H9 (cell line): ENCODE measurements at regions not wholly inside any gene's neighbourhood (a gene's known extent, or its start where the extent isn't known, plus 50 kb on each side); places are given as distances from the start of the nearest gene placed in this dataset.

Experiments used
- DNase-seq: peaks from one replicate; pipeline ENCODE4 v3.0.0-alpha.2; 2017
- H2AFZ ChIP-seq: one replicate; pipeline ENCODE4 v1.6.1; 2013; ENCODE audit warnings: mild to moderate bottlenecking, low read length, control low read depth, moderate library complexity
- H2AK5ac ChIP-seq: 2 replicates; pipeline ENCODE4 v1.6.1; 2013; ENCODE audit warnings: low read length, control low read depth, mixed read lengths; ENCODE audit not compliant: insufficient read length
- H2BK120ac ChIP-seq: one replicate; pipeline ENCODE4 v1.6.1; 2013; ENCODE audit warnings: low read depth, mild to moderate bottlenecking, low read length, control low read depth, inconsistent platforms; ENCODE audit not compliant: poor library complexity, severe bottlenecking
- H2BK12ac ChIP-seq: 2 replicates; pipeline ENCODE4 v1.6.1; 2013; ENCODE audit warnings: low read length, control low read depth, mixed read lengths, low read depth; ENCODE audit not compliant: insufficient read length
- H2BK15ac ChIP-seq: 2 replicates; pipeline ENCODE4 v1.6.1; 2013; ENCODE audit warnings: low read depth, low read length, control low read depth
- H2BK20ac ChIP-seq: one replicate; pipeline ENCODE4 v1.6.1; 2013; ENCODE audit warnings: low read depth, mild to moderate bottlenecking, low read length, control low read depth, inconsistent platforms; ENCODE audit not compliant: poor library complexity, severe bottlenecking
- H2BK5ac ChIP-seq: 2 replicates; pipeline ENCODE4 v1.6.1; 2013; ENCODE audit warnings: low read length, control low read depth, mixed read lengths; ENCODE audit not compliant: insufficient read length
- H3K14ac ChIP-seq: 2 replicates; pipeline ENCODE4 v1.6.1; 2013; ENCODE audit warnings: low read length, control low read depth; ENCODE audit not compliant: insufficient read depth
- H3K18ac ChIP-seq: 2 replicates; pipeline ENCODE4 v1.6.1; 2013; ENCODE audit warnings: low read depth, mild to moderate bottlenecking, mixed read lengths, low read length, control low read depth; ENCODE audit not compliant: insufficient read length
- H3K23ac ChIP-seq: 2 replicates; pipeline ENCODE4 v1.6.1; 2013; ENCODE audit warnings: low read length, control low read depth, mixed read lengths, low read depth; ENCODE audit not compliant: insufficient read length
- H3K23me2 ChIP-seq: 2 replicates; pipeline ENCODE4 v1.6.1; 2013; ENCODE audit warnings: low read depth, mild to moderate bottlenecking, mixed read lengths, low read length, control low read depth; ENCODE audit not compliant: insufficient read length, poor library complexity, severe bottlenecking
- H3K27ac ChIP-seq: 2 replicates; pipeline ENCODE4 v1.5.1; 2013; ENCODE audit warnings: low read length, control low read depth, mixed read lengths, low read depth; ENCODE audit not compliant: insufficient read length
- H3K27me3 ChIP-seq: 2 replicates; pipeline ENCODE4 v1.6.1; 2013; ENCODE audit warnings: low read length, control low read depth, inconsistent platforms; ENCODE audit not compliant: insufficient read depth
- H3K4ac ChIP-seq: 2 replicates; pipeline ENCODE4 v1.6.1; 2013; ENCODE audit warnings: low read depth, mild to moderate bottlenecking, control low read depth, inconsistent platforms, low read length, moderate library complexity
- H3K4me1 ChIP-seq: 2 replicates; pipeline ENCODE4 v1.6.1; 2013; ENCODE audit warnings: low read length, control low read depth, inconsistent platforms; ENCODE audit not compliant: insufficient read depth
- H3K4me2 ChIP-seq: 2 replicates; pipeline ENCODE4 v1.6.1; 2013; ENCODE audit warnings: low read length, control low read depth, mixed read lengths; ENCODE audit not compliant: insufficient read length, insufficient read depth
- H3K56ac ChIP-seq: 2 replicates; pipeline ENCODE4 v1.6.1; 2013; ENCODE audit warnings: low read depth, mild to moderate bottlenecking, mixed read lengths, low read length, control low read depth; ENCODE audit not compliant: insufficient read length
- H3K79me1 ChIP-seq: 2 replicates; pipeline ENCODE4 v1.6.1; 2013; ENCODE audit warnings: low read depth, mild to moderate bottlenecking, moderate library complexity, low read length, control low read depth, inconsistent platforms; ENCODE audit not compliant: insufficient read depth, poor library complexity, severe bottlenecking
- H3K79me2 ChIP-seq: 2 replicates; pipeline ENCODE4 v1.6.1; 2013; ENCODE audit warnings: low read length, control low read depth, inconsistent platforms; ENCODE audit not compliant: insufficient read depth
- H3K9ac ChIP-seq: 2 replicates; pipeline ENCODE4 v1.6.1; 2013; ENCODE audit warnings: low read length, control low read depth, mixed read lengths; ENCODE audit not compliant: insufficient read length; ENCODE audit errors: extremely low read depth
- H3K9me3 ChIP-seq: one replicate; pipeline ENCODE4 v1.6.1; 2013; ENCODE audit warnings: low read depth, low read length, inconsistent platforms; ENCODE audit not compliant: control insufficient read depth
- H3T11ph ChIP-seq: one replicate; pipeline ENCODE4 v1.6.1; 2013; ENCODE audit warnings: mild to moderate bottlenecking, low read length, control low read depth, inconsistent platforms
- H4K20me1 ChIP-seq: one replicate; pipeline ENCODE4 v1.6.1; 2013; ENCODE audit not compliant: control insufficient read depth, insufficient read length, insufficient read depth
- H4K5ac ChIP-seq: 2 replicates; pipeline ENCODE4 v1.6.1; 2013; ENCODE audit warnings: low read depth, mild to moderate bottlenecking, mixed read lengths, low read length, control low read depth; ENCODE audit not compliant: insufficient read length
- H4K8ac ChIP-seq: replicated peaks from 2 replicates; pipeline ENCODE4 v1.6.1; 2013; ENCODE audit warnings: low read length, control low read depth, mixed read lengths, low read depth; ENCODE audit not compliant: insufficient read length
- H4K91ac ChIP-seq: 2 replicates; pipeline ENCODE4 v1.6.1; 2013; ENCODE audit warnings: low read depth, mild to moderate bottlenecking, moderate library complexity, mixed read lengths, low read length, control low read depth; ENCODE audit not compliant: insufficient read length
- H3K27ac Mint-ChIP-seq, 3 experiments: 2 replicates in 2 of 3; 3 replicates in 1 of 3; pipeline ENCODE4 v1.8.0; 2020 to 2021; ENCODE audit warnings: mixed read lengths in 3 of 3, mild to moderate bottlenecking in 1 of 3, moderate library complexity in 1 of 3
- H3K27me3 Mint-ChIP-seq: 2 replicates; pipeline ENCODE4 v1.8.0; 2021; ENCODE audit warnings: low read depth, mild to moderate bottlenecking, moderate library complexity, mixed read lengths
- H3K36me3 Mint-ChIP-seq, 3 experiments: 2 replicates in 2 of 3; 3 replicates in 1 of 3; pipeline ENCODE4 v1.8.0; 2020 to 2021; ENCODE audit warnings: low read depth in 3 of 3, mixed read lengths in 3 of 3; ENCODE audit not compliant: insufficient read depth in 1 of 3
- H3K4me1 Mint-ChIP-seq, 2 experiments: 2 replicates each; pipeline ENCODE4 v1.8.0; 2020; ENCODE audit warnings: mixed read lengths in 2 of 2
- H3K4me3 Mint-ChIP-seq, 2 experiments: 2 replicates in 1 of 2; 3 replicates in 1 of 2; pipeline ENCODE4 v1.8.0; 2020 to 2021; ENCODE audit warnings: mild to moderate bottlenecking in 2 of 2, mixed read lengths in 2 of 2, moderate library complexity in 1 of 2
- H3K9me3 Mint-ChIP-seq, 2 experiments: 2 replicates in 1 of 2; 3 replicates in 1 of 2; pipeline ENCODE4 v1.8.0; 2020; ENCODE audit warnings: mild to moderate bottlenecking in 2 of 2, mixed read lengths in 2 of 2, moderate library complexity in 1 of 2
- WGBS: extraction: QIAGEN DNeasy Blood & Tissue Kit; methylation state at CpG from one replicate; pipeline ENCODE4 v1.1.7; 2013; ENCODE audit warnings: missing lambda C conversion rate, low lambda C conversion rate, mixed read lengths; ENCODE audit not compliant: insufficient read length; ENCODE audit errors: extremely low coverage; 5-methylcytosine and 5-hydroxymethylcytosine counted together
- TF ChIP-seq, protein P1 (sequence below): fragments of 200-600 bp; sonication (generic); conservative IDR thresholded peaks from 3 replicates; pipeline ENCODE4 v1.8.0; 2021; ENCODE audit warnings: antibody characterized with exemption, mild to moderate bottlenecking

DNA sequence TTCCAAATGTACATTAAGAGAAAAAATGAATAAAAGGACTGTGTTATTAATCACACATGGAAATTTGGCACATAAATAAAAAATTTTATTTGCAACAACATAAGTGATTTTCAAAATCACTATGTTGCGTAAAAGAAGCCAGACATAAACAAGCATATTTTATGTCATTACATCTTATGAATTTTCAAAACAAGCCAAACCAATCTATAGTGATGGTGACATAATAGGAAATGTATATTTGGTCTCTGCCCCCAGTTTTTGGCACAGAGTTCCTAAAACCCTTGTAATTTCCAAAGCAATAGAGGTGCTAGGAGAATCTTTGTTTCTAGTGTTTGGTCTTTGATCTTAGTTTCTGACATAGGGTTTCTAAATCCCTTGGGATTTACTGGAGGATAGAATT, 543.3 kb downstream of the ZBBX start:
- Histone ChIP-seq H3K4me1 (no peaks in the 10 kb centered on the region), H4K8ac (no peak overlapping the region), H2BK5ac (no peak overlapping the region), H3K79me1 (no peaks in the 10 kb centered on the region), H3K18ac (no peak overlapping the region), H3K56ac (no peak overlapping the region), H2BK120ac (no peak overlapping the region), H3K9ac (no peak overlapping the region), H3T11ph (no peak overlapping the region), H2AFZ (no peak overlapping the region), H3K79me2 (no peaks in the 10 kb centered on the region), H3K9me3 (no peaks in the 10 kb centered on the region), H3K4me2 (no peak overlapping the region), H2AK5ac (no peak overlapping the region), H2BK20ac (no peak overlapping the region), H2BK15ac (no peak overlapping the region), H2BK12ac (no peak overlapping the region), H3K4ac (no peak overlapping the region), H4K5ac (no peak overlapping the region), H4K91ac (no peak overlapping the region), H3K23ac (no peak overlapping the region), H3K27me3 (no peaks in the 10 kb centered on the region), H3K14ac (no peak overlapping the region), H3K23me2 (no peaks in the 10 kb centered on the region), H4K20me1 (no peaks in the 10 kb centered on the region), H3K27ac (no peak overlapping the region)
- Mint-ChIP-seq H3K27ac (no peak overlapping the region), H3K36me3 (no peaks in the 10 kb centered on the region), H3K27me3 (no peaks in the 10 kb centered on the region), H3K9me3 (no peaks in the 10 kb centered on the region; a peak in 1 of 5 replicates), H3K4me3 (no peak overlapping the region), H3K4me1 (peaks cover 0 to 4% of the 10 kb centered on the region in 2 experiments; a peak in 2 of 4 replicates)
- no CpG with 5 or more reads among the region's 1 CpG for WGBS
- TF ChIP-seq, protein P1, sequence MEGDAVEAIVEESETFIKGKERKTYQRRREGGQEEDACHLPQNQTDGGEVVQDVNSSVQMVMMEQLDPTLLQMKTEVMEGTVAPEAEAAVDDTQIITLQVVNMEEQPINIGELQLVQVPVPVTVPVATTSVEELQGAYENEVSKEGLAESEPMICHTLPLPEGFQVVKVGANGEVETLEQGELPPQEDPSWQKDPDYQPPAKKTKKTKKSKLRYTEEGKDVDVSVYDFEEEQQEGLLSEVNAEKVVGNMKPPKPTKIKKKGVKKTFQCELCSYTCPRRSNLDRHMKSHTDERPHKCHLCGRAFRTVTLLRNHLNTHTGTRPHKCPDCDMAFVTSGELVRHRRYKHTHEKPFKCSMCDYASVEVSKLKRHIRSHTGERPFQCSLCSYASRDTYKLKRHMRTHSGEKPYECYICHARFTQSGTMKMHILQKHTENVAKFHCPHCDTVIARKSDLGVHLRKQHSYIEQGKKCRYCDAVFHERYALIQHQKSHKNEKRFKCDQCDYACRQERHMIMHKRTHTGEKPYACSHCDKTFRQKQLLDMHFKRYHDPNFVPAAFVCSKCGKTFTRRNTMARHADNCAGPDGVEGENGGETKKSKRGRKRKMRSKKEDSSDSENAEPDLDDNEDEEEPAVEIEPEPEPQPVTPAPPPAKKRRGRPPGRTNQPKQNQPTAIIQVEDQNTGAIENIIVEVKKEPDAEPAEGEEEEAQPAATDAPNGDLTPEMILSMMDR, result no peak
- no peak for DNase-seq
